Tibial nerve (tissue), 3 donors: ENCODE measurements at regions not wholly inside any gene's neighbourhood (a gene's known extent, or its start where the extent isn't known, plus 50 kb on each side); places are given as distances from the start of the nearest gene placed in this dataset.

Experiments
- CTCF ChIP-seq, 5 experiments: fragments of 200-600 bp in 3 of 5; fragments of 450-650 bp in 2 of 5; sonication (generic) in 3 of 5; IDR thresholded peaks; one replicate each; pipeline ENCODE4 v1.5.1; 2016 to 2019; ENCODE audit warnings: antibody characterized with exemption in 5 of 5, mild to moderate bottlenecking in 3 of 5, moderate library complexity in 2 of 5
- POLR2A ChIP-seq, 2 donors: fragments of 450-650 bp; IDR thresholded peaks; one replicate each; pipeline ENCODE4 v1.6.1; 2017; ENCODE audit warnings: antibody characterized with exemption in 2 of 2, mild to moderate bottlenecking in 2 of 2, moderate library complexity in 2 of 2

- TF ChIP-seq POLR2A (IDR thresholded peaks at IDR 0.05), result no peak
- TF ChIP-seq CTCF (IDR thresholded peaks at IDR 0.05), result no peak
These were observed 161.1 kb downstream of the TMEM18 start for GRCh38 chr2:516131-516530.
